Activated CD4-positive, alpha-beta T cell treated with anti-CD3 and anti-CD28 coated beads for 48 hours (primary cell): ENCODE measurements at regions not wholly inside any gene's neighbourhood (a gene's known extent, or its start where the extent isn't known, plus 50 kb on each side); places are given as distances from the start of the nearest gene placed in this dataset.

Experiments used
- DNase-seq: peaks from one replicate; pipeline ENCODE4 v3.0.0-alpha.2; 2020

- no peak for DNase-seq
These were observed 50.6 kb upstream of the YWHAQ start for GRCh38 chr2:9681427-9681817.

GRCh38 chr2:9685637-9686036, 54.8 kb upstream of the YWHAQ start:
- DNase-seq, result no peak

- no peak for DNase-seq
These were observed 55.3 kb upstream of the YWHAQ start for GRCh38 chr2:9686061-9686460.

- no peak for DNase-seq
These were observed 59.5 kb upstream of the YWHAQ start for GRCh38 chr2:9690252-9690651.

- DNase-seq, result no peak
These were observed 60.1 kb upstream of the YWHAQ start for GRCh38 chr2:9690716-9691498.

GRCh38 chr2:9692456-9693195, 61.8 kb upstream of the YWHAQ start:
- no peak for DNase-seq

GRCh38 chr2:9693196-9693491, 62.3 kb upstream of the YWHAQ start:
- DNase-seq, result no peak

GRCh38 chr2:9693646-9694045, 62.8 kb upstream of the YWHAQ start:
- no peak for DNase-seq

GRCh38 chr2:9694661-9695234, 64.0 kb upstream of the YWHAQ start:
- no peak for DNase-seq

- DNase-seq, result no peak
These were observed 65.1 kb upstream of the YWHAQ start for GRCh38 chr2:9695941-9696340.

GRCh38 chr2:9696731-9697130, 65.9 kb upstream of the YWHAQ start:
- no peak for DNase-seq

- DNase-seq, result peak; percentile 45
These were observed 67.1 kb upstream of the YWHAQ start for GRCh38 chr2:9697909-9698308.

- no peak for DNase-seq
These were observed 68.6 kb upstream of the YWHAQ start for GRCh38 chr2:9699139-9700108.

- DNase-seq, result no peak
These were observed 69.3 kb upstream of the YWHAQ start for GRCh38 chr2:9700109-9700495.

- no peak for DNase-seq
These were observed 71.8 kb upstream of the YWHAQ start for GRCh38 chr2:9702604-9703084.

GRCh38 chr2:9703085-9703678, 72.4 kb upstream of the YWHAQ start:
- peak; percentile 88 for DNase-seq

GRCh38 chr2:9703701-9704221, 73.0 kb upstream of the YWHAQ start:
- peak; percentile 25 for DNase-seq

- DNase-seq, result no peak
These were observed 73.8 kb upstream of the YWHAQ start for GRCh38 chr2:9704600-9704999.

GRCh38 chr2:9705196-9705595, 74.4 kb upstream of the YWHAQ start:
- DNase-seq, result no peak

- DNase-seq, result no peak
These were observed 76.2 kb upstream of the YWHAQ start for GRCh38 chr2:9707008-9707407.

- no peak for DNase-seq
These were observed 76.9 kb upstream of the YWHAQ start for GRCh38 chr2:9707611-9708160.
